DND-41 (cell line): ENCODE measurements at regions not wholly inside any gene's neighbourhood (a gene's known extent, or its start where the extent isn't known, plus 50 kb on each side); places are given as distances from the start of the nearest gene placed in this dataset.

ENCODE experiments used
- ATAC-seq: fragments of 200-7000 bp; cut with Tn5 transposase; 3 replicates; pipeline ENCODE4 v1.9.1; 2021; ENCODE audit warnings: low read depth; ENCODE audit not compliant: insufficient read depth
- DNase-seq: peaks from one replicate; pipeline ENCODE4 v3.0.0-alpha.2; 2020
- H2AFZ ChIP-seq: 2 replicates; pipeline ENCODE4 v1.6.0; 2012; ENCODE audit warnings: low read depth, low read length
- H3K27ac ChIP-seq: 2 replicates; pipeline ENCODE4 v1.5.1; 2012; ENCODE audit warnings: low read length, inconsistent platforms
- H3K27me3 ChIP-seq: fragments of 200-600 bp; sonication (generic); 2 replicates; pipeline ENCODE4 v1.6.0; 2012; ENCODE audit warnings: low read length, mild to moderate bottlenecking, inconsistent platforms; ENCODE audit not compliant: insufficient read depth, poor library complexity
- H3K36me3 ChIP-seq: 2 replicates; pipeline ENCODE4 v1.5.1; 2012; ENCODE audit warnings: low read length, inconsistent platforms; ENCODE audit not compliant: insufficient read depth
- H3K4me1 ChIP-seq: 2 replicates; pipeline ENCODE4 v1.5.1; 2012; ENCODE audit warnings: mild to moderate bottlenecking, low read length; ENCODE audit not compliant: insufficient read depth
- H3K4me2 ChIP-seq: 2 replicates; pipeline ENCODE4 v1.6.0; 2012; ENCODE audit warnings: mild to moderate bottlenecking, moderate library complexity, low read length, inconsistent platforms; ENCODE audit not compliant: insufficient read depth
- H3K4me3 ChIP-seq, 2 experiments: fragments of 200-600 bp in 1 of 2; shearing (Covaris generic) in 1 of 2; 2 replicates each; pipeline ENCODE4 v1.5.1; 2012 to 2016; ENCODE audit warnings: inconsistent platforms in 2 of 2, low read length in 2 of 2, mild to moderate bottlenecking in 2 of 2, low read depth in 1 of 2, moderate library complexity in 1 of 2
- H3K79me2 ChIP-seq: 2 replicates; pipeline ENCODE4 v1.6.0; 2012; ENCODE audit warnings: low read length, inconsistent platforms; ENCODE audit not compliant: insufficient read depth
- H3K9ac ChIP-seq: 2 replicates; pipeline ENCODE4 v1.6.0; 2012; ENCODE audit warnings: low read depth, mild to moderate bottlenecking, inconsistent platforms, low read length, moderate library complexity
- H3K9me3 ChIP-seq: 2 replicates; pipeline ENCODE4 v1.5.1; 2012; ENCODE audit warnings: low read length, moderate library complexity, mild to moderate bottlenecking, inconsistent platforms; ENCODE audit not compliant: insufficient read depth, severe bottlenecking
- H4K20me1 ChIP-seq: 2 replicates; pipeline ENCODE4 v1.6.0; 2012; ENCODE audit warnings: low read length; ENCODE audit not compliant: insufficient read depth
- CTCF ChIP-seq: IDR thresholded peaks from 2 replicates; pipeline ENCODE4 v1.5.1; 2012; ENCODE audit warnings: borderline replicate concordance, low read length, moderate library complexity, mild to moderate bottlenecking; ENCODE audit not compliant: poor library complexity, severe bottlenecking; ENCODE audit errors: extremely low read depth
- EZH2 ChIP-seq: IDR thresholded peaks from 3 replicates; pipeline ENCODE4 v1.6.1; 2012; ENCODE audit warnings: borderline replicate concordance, low read depth, mild to moderate bottlenecking, moderate library complexity, low read length, inconsistent platforms; ENCODE audit not compliant: severe bottlenecking

DNA sequence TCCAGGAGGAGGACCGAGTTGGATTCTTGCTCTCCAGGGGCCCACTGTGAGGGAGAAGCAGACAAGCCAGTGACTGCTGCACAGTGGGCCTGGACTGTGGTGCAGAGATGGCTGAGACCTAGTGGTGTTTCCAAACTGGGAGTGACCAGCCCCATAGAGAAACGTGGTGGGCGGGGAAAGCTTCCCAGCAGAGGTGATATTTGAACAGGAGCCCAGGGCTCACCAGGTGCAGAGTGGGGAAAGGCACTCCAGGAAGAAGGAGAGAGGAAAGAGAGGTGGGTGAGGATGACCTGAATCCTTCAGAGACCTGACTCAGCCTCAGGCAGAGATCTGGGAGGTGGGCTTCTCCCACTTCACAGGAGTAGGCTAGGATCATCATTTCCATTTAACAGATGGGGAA is 52.1 kb upstream of the RASD2 start:
- H3K9me3 ChIP-seq = no peaks in the 10 kb centered on the region
- no peak overlapping the region for H3K9ac ChIP-seq
- H3K27me3 ChIP-seq = no peaks in the 10 kb centered on the region
- no peak for DNase-seq
- no peak overlapping the region for H2AFZ ChIP-seq
- no peaks in the 10 kb centered on the region for H3K79me2 ChIP-seq
- H3K4me1 ChIP-seq = no peaks in the 10 kb centered on the region
- ATAC-seq = no peak
- H3K36me3 ChIP-seq = no peaks in the 10 kb centered on the region
- no peak overlapping the region for H3K27ac ChIP-seq
- H3K4me2 ChIP-seq = no peak overlapping the region
- H3K4me3 ChIP-seq = no peak overlapping the region
- peaks cover 3% of the 10 kb centered on the region; the same call in 1 of the 2 replicates for H4K20me1 ChIP-seq
- no peak for TF ChIP-seq EZH2
- no peak for TF ChIP-seq CTCF

- no peaks in the 10 kb centered on the region for H3K4me1 ChIP-seq
- H3K9me3 ChIP-seq = no peaks in the 10 kb centered on the region
- DNase-seq = no peak
- no peak overlapping the region for H3K9ac ChIP-seq
- no peaks in the 10 kb centered on the region for H3K27me3 ChIP-seq
- H3K4me3 ChIP-seq = no peak overlapping the region
- no peak overlapping the region for H3K4me2 ChIP-seq
- no peak overlapping the region for H2AFZ ChIP-seq
- no peak for ATAC-seq
- H4K20me1 ChIP-seq = peaks cover 3% of the 10 kb centered on the region; the same call in 1 of the 2 replicates
- TF ChIP-seq EZH2 (no peak), CTCF (no peak)
- H3K79me2 ChIP-seq = no peaks in the 10 kb centered on the region
- no peaks in the 10 kb centered on the region for H3K36me3 ChIP-seq
- no peak overlapping the region for H3K27ac ChIP-seq
Observed at GRCh38 chr22:35489239-35489638, 51.4 kb upstream of the RASD2 start.
